Ovary (tissue), 7 donors: ENCODE measurements at regions not wholly inside any gene's neighbourhood (a gene's known extent, or its start where the extent isn't known, plus 50 kb on each side); places are given as distances from the start of the nearest gene placed in this dataset.

Experiments used
- DNase-seq, 5 donors: peaks; one replicate each; pipeline ENCODE4 v3.0.0-alpha.2; 2019 to 2020
- H3K27ac ChIP-seq, 2 donors: fragments of 200-600 bp; one replicate each; pipeline versions ENCODE4 v1.5.1 to v1.8.0; 2019 to 2022
- H3K27me3 ChIP-seq: fragments of 200-600 bp; one replicate; pipeline ENCODE4 v1.8.0; 2022
- H3K36me3 ChIP-seq: fragments of 200-600 bp; sonication (generic); one replicate; pipeline ENCODE4 v1.5.1; 2019
- H3K4me1 ChIP-seq: one replicate; pipeline ENCODE4 v1.8.1; 2013; ENCODE audit warnings: mild to moderate bottlenecking, moderate library complexity; ENCODE audit not compliant: insufficient read depth
- H3K4me3 ChIP-seq: fragments of 200-600 bp; sonication (generic); one replicate; pipeline ENCODE4 v1.5.1; 2017
- H3K9me3 ChIP-seq, 2 donors: fragments of 200-600 bp in 1 of 2; sonication (generic) in 1 of 2; one replicate each; pipeline versions ENCODE4 v1.5.1 to v1.8.1; 2013 to 2019; ENCODE audit warnings: mild to moderate bottlenecking in 1 of 2, moderate library complexity in 1 of 2
- EP300 ChIP-seq: sonication (generic); formaldehyde crosslinking; IDR thresholded peaks from one replicate; pipeline ENCODE4 v1.6.1; 2017; ENCODE audit warnings: antibody characterized with exemption
- POLR2A ChIP-seq: fragments of 450-650 bp; IDR thresholded peaks from one replicate; pipeline ENCODE4 v1.6.1; 2017; ENCODE audit warnings: antibody characterized with exemption, mild to moderate bottlenecking, moderate library complexity
- WGBS, 3 donors: extraction: QIAGEN DNeasy Blood & Tissue Kit in 1 of 3; methylation state at CpG; one replicate each; pipeline versions ENCODE4 v1.1.5 to v1.1.7; 2013 to 2017; 5-methylcytosine and 5-hydroxymethylcytosine counted together
- intact Hi-C, 4 donors: fragments of 100-400 bp; cut with DNase I; formaldehyde crosslinking; loops; one replicate each; pipeline versions ENCODE4 v1.11.0 to v1.15.1; 2022 to 2023
- TF ChIP-seq, protein P1 (sequence below), 3 donors: fragments of 450-650 bp in 2 of 3; fragments of 200-600 bp in 1 of 3; IDR thresholded peaks; one replicate each; pipeline versions ENCODE4 v1.5.1 to v1.8.0; 2016 to 2022; ENCODE audit warnings: antibody characterized with exemption in 3 of 3, mild to moderate bottlenecking in 1 of 3
- donor health status: DM: no; HTN: no; CAD: no; lungs with moderate emphysema.
- donor health status: DM: no; HTN: no; CAD: no.
- donor health status: Bipolar disorder and iron deficiency.
- donor health status: DM: no; HTN: no; CAD: no.
- donor health status: DM: yes; HTN: yes; CAD: no.

DNA sequence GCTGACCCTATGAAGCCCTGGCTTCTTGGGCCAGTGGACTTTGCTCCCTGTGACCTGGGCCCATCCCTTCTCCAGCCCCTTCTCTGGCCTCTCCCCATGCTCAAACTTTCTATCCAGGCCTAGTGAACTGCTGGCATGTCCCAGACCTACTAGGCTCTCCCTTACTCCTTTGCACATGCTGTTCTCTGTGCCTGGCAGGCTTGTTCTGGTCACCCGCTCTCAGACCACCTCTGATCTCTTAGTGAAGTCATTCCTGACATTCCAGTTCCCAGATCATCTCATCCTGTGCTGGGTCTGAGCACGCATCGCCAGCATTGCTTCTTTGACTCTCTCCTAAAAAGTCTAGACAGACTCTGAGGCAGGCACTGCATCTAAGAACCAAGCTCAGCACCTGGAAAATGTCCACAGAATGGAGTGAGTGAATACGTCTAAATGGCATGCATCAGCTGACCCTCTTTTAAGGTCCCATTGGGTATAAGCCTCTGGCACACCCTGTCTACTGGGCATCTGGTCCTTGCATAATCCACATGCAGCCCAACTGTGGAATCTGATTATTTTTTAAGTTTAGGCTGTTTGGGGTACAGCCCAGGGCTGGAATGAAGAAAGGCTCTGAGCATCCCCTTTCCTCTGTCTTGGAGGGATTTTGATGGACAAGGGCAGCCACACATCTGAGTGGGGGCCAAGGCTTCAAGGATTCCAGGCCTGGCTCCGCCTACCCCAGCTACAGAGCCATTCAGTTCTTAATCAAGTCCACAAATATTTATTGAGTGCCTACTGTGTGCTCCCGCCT lies 130.6 kb upstream of the HAAO start:
- Histone ChIP-seq H3K27ac (peak overlapping the region in 1 of 2 donors; percentile 74), H3K4me3 (no peak overlapping the region), H3K9me3 (no peaks in the 10 kb centered on the region), H3K36me3 (no peaks in the 10 kb centered on the region), H3K27me3 (no peaks in the 10 kb centered on the region), H3K4me1 (peaks cover 61% of the 10 kb centered on the region)
- no peak for TF ChIP-seq POLR2A
- TF ChIP-seq, protein P1, sequence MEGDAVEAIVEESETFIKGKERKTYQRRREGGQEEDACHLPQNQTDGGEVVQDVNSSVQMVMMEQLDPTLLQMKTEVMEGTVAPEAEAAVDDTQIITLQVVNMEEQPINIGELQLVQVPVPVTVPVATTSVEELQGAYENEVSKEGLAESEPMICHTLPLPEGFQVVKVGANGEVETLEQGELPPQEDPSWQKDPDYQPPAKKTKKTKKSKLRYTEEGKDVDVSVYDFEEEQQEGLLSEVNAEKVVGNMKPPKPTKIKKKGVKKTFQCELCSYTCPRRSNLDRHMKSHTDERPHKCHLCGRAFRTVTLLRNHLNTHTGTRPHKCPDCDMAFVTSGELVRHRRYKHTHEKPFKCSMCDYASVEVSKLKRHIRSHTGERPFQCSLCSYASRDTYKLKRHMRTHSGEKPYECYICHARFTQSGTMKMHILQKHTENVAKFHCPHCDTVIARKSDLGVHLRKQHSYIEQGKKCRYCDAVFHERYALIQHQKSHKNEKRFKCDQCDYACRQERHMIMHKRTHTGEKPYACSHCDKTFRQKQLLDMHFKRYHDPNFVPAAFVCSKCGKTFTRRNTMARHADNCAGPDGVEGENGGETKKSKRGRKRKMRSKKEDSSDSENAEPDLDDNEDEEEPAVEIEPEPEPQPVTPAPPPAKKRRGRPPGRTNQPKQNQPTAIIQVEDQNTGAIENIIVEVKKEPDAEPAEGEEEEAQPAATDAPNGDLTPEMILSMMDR (IDR thresholded peaks at IDR 0.05) = no peak
- TF ChIP-seq EP300 = no peak
- peak in 1 of 5 donors; percentile 30 for DNase-seq
- intact Hi-C loops = loop anchor here in 2 of 4 donors (10.0 kb wide), 2 partner anchors 48 to 88 kb away; no protein-coding TSS in a partner anchor
- 50 to 65% (median 58%) methylated on average over 6 of the region's 6 CpGs for WGBS, 3 donors

DNA sequence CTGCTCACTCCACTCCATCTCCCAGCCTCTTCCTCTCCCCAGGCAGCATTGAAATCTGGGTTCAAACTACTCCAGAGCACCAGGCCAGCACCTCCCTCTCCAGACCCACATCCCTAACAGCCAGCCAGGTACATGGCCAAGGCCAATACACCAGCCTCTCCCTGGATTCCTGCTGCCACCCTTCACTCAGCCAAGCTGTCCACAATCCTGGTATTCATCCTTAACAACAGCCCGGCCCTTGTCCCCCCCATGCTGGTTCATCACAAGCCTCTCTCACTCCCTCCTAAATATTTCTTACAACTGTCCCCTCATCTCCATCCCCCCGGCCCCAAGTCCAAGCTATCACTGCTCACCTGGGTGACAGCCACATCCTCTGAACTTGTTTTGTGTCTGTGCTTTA lies 129.9 kb upstream of the HAAO start:
- peak overlapping the region in 1 of 2 donors; percentile 74 for H3K27ac ChIP-seq
- no peaks in the 10 kb centered on the region for H3K9me3 ChIP-seq
- no peaks in the 10 kb centered on the region for H3K27me3 ChIP-seq
- WGBS, 3 donors = 77 to 83% (median 80%) methylated on average over 2 of the region's 2 CpGs
- intact Hi-C loops = loop anchor here in 2 of 4 donors (10.0 kb wide), 2 partner anchors 47 to 87 kb away; no protein-coding TSS in a partner anchor
- peak in 1 of 5 donors; percentile 16 for DNase-seq
- TF ChIP-seq, protein P1 (IDR thresholded peaks at IDR 0.05) = no peak
- TF ChIP-seq EP300 (no peak), POLR2A (no peak)
- peaks cover 56% of the 10 kb centered on the region for H3K4me1 ChIP-seq
- H3K4me3 ChIP-seq = no peak overlapping the region
- H3K36me3 ChIP-seq = no peaks in the 10 kb centered on the region

GRCh38 chr2:42921721-42922120 lies 129.3 kb upstream of the HAAO start:
- no peaks in the 10 kb centered on the region for H3K9me3 ChIP-seq
- no peak overlapping the region for H3K4me3 ChIP-seq
- intact Hi-C loops = loop anchor here in 2 of 4 donors (10.0 kb wide), 2 partner anchors 47 to 87 kb away; no protein-coding TSS in a partner anchor
- peak in 1 of 5 donors; percentile 17 for DNase-seq
- H3K27me3 ChIP-seq = no peaks in the 10 kb centered on the region
- no peaks in the 10 kb centered on the region for H3K36me3 ChIP-seq
- 95 to 96% (median 96%) methylated on average over 3 of the region's 3 CpGs for WGBS, 3 donors
- H3K27ac ChIP-seq = peak overlapping the region in 1 of 2 donors; percentile 40
- TF ChIP-seq, protein P1 (IDR thresholded peaks at IDR 0.05) = no peak
- TF ChIP-seq EP300 (no peak), POLR2A (no peak)
- H3K4me1 ChIP-seq = peaks cover 50% of the 10 kb centered on the region

- H3K27ac ChIP-seq = no peak overlapping the region
- peaks cover 45% of the 10 kb centered on the region for H3K4me1 ChIP-seq
- intact Hi-C loops = loop anchor here in 2 of 4 donors (10.0 kb wide), 2 partner anchors 46 to 86 kb away; no protein-coding TSS in a partner anchor
- no peak for DNase-seq
- H3K36me3 ChIP-seq = no peaks in the 10 kb centered on the region
- H3K9me3 ChIP-seq = no peaks in the 10 kb centered on the region
- 69 to 78% (median 71%) methylated on average over 4 of the region's 4 CpGs for WGBS, 3 donors
- TF ChIP-seq, protein P1 (IDR thresholded peaks at IDR 0.05) = no peak
- TF ChIP-seq POLR2A (no peak), EP300 (no peak)
- no peaks in the 10 kb centered on the region for H3K27me3 ChIP-seq
- no peak overlapping the region for H3K4me3 ChIP-seq
These were observed 128.8 kb upstream of the HAAO start for GRCh38 chr2:42921147-42921520.
